MM.1S (cell line): ENCODE measurements at regions not wholly inside any gene's neighbourhood (a gene's known extent, or its start where the extent isn't known, plus 50 kb on each side); places are given as distances from the start of the nearest gene placed in this dataset.
A peak's percentile ranks its signal among the peaks of the same experiment; 100 is the strongest.

Experiments
- DNase-seq: peaks from one replicate; pipeline ENCODE4 v3.0.0-alpha.2; 2015
- H2AFZ ChIP-seq: fragments of 300-600 bp; sonication (generic); 2 replicates; pipeline ENCODE4 v1.6.0; 2016; ENCODE audit warnings: antibody characterized with exemption, low read length
- H3F3A ChIP-seq: fragments of 300-600 bp; sonication (generic); 2 replicates; pipeline ENCODE4 v1.6.1; 2016; ENCODE audit warnings: mild to moderate bottlenecking, antibody characterized with exemption, low read length, moderate library complexity, mixed read lengths; ENCODE audit not compliant: insufficient read depth
- H3K27ac ChIP-seq: fragments of 300-600 bp; sonication (generic); 2 replicates; pipeline ENCODE4 v1.5.1; 2016; ENCODE audit warnings: mild to moderate bottlenecking, low read length
- H3K27me3 ChIP-seq: fragments of 300-600 bp; sonication (generic); replicated peaks from 2 replicates; pipeline ENCODE4 v1.6.0; 2016; ENCODE audit warnings: low read length; ENCODE audit not compliant: insufficient read depth
- H3K36me3 ChIP-seq: fragments of 300-600 bp; sonication (generic); replicated peaks from 2 replicates; pipeline ENCODE4 v1.6.1; 2016; ENCODE audit warnings: mild to moderate bottlenecking, low read length, mixed read lengths; ENCODE audit not compliant: insufficient read depth
- H3K4me1 ChIP-seq: fragments of 300-600 bp; sonication (generic); 2 replicates; pipeline ENCODE4 v1.6.1; 2016; ENCODE audit warnings: low read length, mixed read lengths
- H3K4me2 ChIP-seq: fragments of 300-600 bp; sonication (generic); 2 replicates; pipeline ENCODE4 v1.6.0; 2016; ENCODE audit warnings: low read depth, low read length
- H3K4me3 ChIP-seq: fragments of 300-600 bp; sonication (generic); 2 replicates; pipeline ENCODE4 v1.5.1; 2016; ENCODE audit warnings: low read length, mixed read lengths
- H3K79me2 ChIP-seq: fragments of 300-600 bp; sonication (generic); 2 replicates; pipeline ENCODE4 v1.6.1; 2016; ENCODE audit warnings: mixed run types, low read length, mixed read lengths
- H3K9ac ChIP-seq: fragments of 300-600 bp; sonication (generic); 2 replicates; pipeline ENCODE4 v1.6.1; 2016; ENCODE audit warnings: low read length, mixed read lengths
- H3K9me2 ChIP-seq: fragments of 300-600 bp; sonication (generic); replicated peaks from 2 replicates; pipeline ENCODE4 v1.6.1; 2016; ENCODE audit warnings: mild to moderate bottlenecking, low read length, mixed read lengths; ENCODE audit not compliant: insufficient read depth
- H3K9me3 ChIP-seq: fragments of 300-600 bp; sonication (generic); replicated peaks from 2 replicates; pipeline ENCODE4 v1.6.1; 2016; ENCODE audit warnings: mild to moderate bottlenecking, low read length, mixed read lengths; ENCODE audit not compliant: insufficient read depth
- H4K20me1 ChIP-seq: fragments of 300-600 bp; sonication (generic); 2 replicates; pipeline ENCODE4 v1.6.1; 2016; ENCODE audit warnings: mild to moderate bottlenecking, low read length, moderate library complexity, mixed read lengths; ENCODE audit not compliant: insufficient read depth
- CTCF ChIP-seq: fragments of 300-600 bp; sonication (generic); IDR thresholded peaks from 2 replicates; pipeline ENCODE4 v1.5.1; 2016; ENCODE audit warnings: antibody characterized with exemption, low read length, mixed read lengths
- EZH2 ChIP-seq: fragments of 300-600 bp; sonication (generic); optimal IDR thresholded peaks from 2 replicates; pipeline ENCODE3; 2017; ENCODE audit warnings: low read depth, mild to moderate bottlenecking, antibody characterized with exemption, low read length, mixed read lengths
- EZH2phosphoT487 ChIP-seq: fragments of 300-600 bp; sonication (generic); IDR thresholded peaks from 2 replicates; pipeline ENCODE4 v1.6.1; 2018; ENCODE audit warnings: antibody characterized with exemption, low read length

GRCh38 chr1:219476716-219477115 lies 136.2 kb downstream of the ZC3H11B start:
- TF ChIP-seq EZH2phosphoT487 (no peak), EZH2 (no peak)
- H3K4me2 ChIP-seq: peak overlapping the region; percentile 22
- peak; percentile 37 for DNase-seq
- no peaks in the 10 kb centered on the region for H4K20me1 ChIP-seq
- H3K27me3 ChIP-seq: no peaks in the 10 kb centered on the region
- no peaks in the 10 kb centered on the region for H3K79me2 ChIP-seq
- peaks cover 13% of the 10 kb centered on the region for H3F3A ChIP-seq
- H3K36me3 ChIP-seq: no peaks in the 10 kb centered on the region
- no peaks in the 10 kb centered on the region for H3K9me3 ChIP-seq
- no peak overlapping the region for H3K9ac ChIP-seq
- H3K9me2 ChIP-seq: no peaks in the 10 kb centered on the region
- H3K4me1 ChIP-seq: peaks cover 32% of the 10 kb centered on the region
- no peak overlapping the region for H3K4me3 ChIP-seq
- no peak overlapping the region for H2AFZ ChIP-seq
- peak overlapping the region; percentile 34; the same call in 1 of the 2 replicates for H3K27ac ChIP-seq

- Histone ChIP-seq H4K20me1 (no peaks in the 10 kb centered on the region), H3K9me2 (no peaks in the 10 kb centered on the region), H3K4me2 (peak overlapping the region; percentile 22), H3K4me1 (peaks cover 32% of the 10 kb centered on the region), H3K36me3 (no peaks in the 10 kb centered on the region), H3K27me3 (no peaks in the 10 kb centered on the region), H3F3A (peaks cover 13% of the 10 kb centered on the region), H3K9me3 (no peaks in the 10 kb centered on the region), H3K4me3 (no peak overlapping the region), H3K9ac (no peak overlapping the region), H3K27ac (peak overlapping the region; percentile 34; the same call in 1 of the 2 replicates), H2AFZ (no peak overlapping the region), H3K79me2 (no peaks in the 10 kb centered on the region)
- TF ChIP-seq EZH2: no peak
- no peak for TF ChIP-seq CTCF
- no peak for TF ChIP-seq EZH2phosphoT487
- DNase-seq: peak; percentile 60
Measured at GRCh38 chr1:219476116-219476515, 136.8 kb downstream of the ZC3H11B start.

- no peaks in the 10 kb centered on the region for H3K79me2 ChIP-seq
- H2AFZ ChIP-seq: no peak overlapping the region
- no peaks in the 10 kb centered on the region for H3K9me2 ChIP-seq
- peaks cover 13% of the 10 kb centered on the region for H3F3A ChIP-seq
- no peak for TF ChIP-seq EZH2phosphoT487
- TF ChIP-seq CTCF: no peak
- no peak for TF ChIP-seq EZH2
- no peaks in the 10 kb centered on the region for H4K20me1 ChIP-seq
- no peak overlapping the region for H3K9ac ChIP-seq
- no peaks in the 10 kb centered on the region for H3K27me3 ChIP-seq
- peak; percentile 46 for DNase-seq
- H3K27ac ChIP-seq: no peak overlapping the region
- H3K4me2 ChIP-seq: peak overlapping the region; percentile 2; the same call in 1 of the 2 replicates
- no peaks in the 10 kb centered on the region for H3K36me3 ChIP-seq
- no peak overlapping the region for H3K4me3 ChIP-seq
- peaks cover 31% of the 10 kb centered on the region for H3K4me1 ChIP-seq
- H3K9me3 ChIP-seq: no peaks in the 10 kb centered on the region
Measured at GRCh38 chr1:219472596-219472995, 140.3 kb downstream of the ZC3H11B start.

- H3K27ac ChIP-seq: no peak overlapping the region
- TF ChIP-seq EZH2phosphoT487 (no peak), CTCF (no peak), EZH2 (no peak)
- H3K4me3 ChIP-seq: no peak overlapping the region
- no peaks in the 10 kb centered on the region for H3K9me3 ChIP-seq
- H3K9me2 ChIP-seq: no peaks in the 10 kb centered on the region
- H4K20me1 ChIP-seq: no peaks in the 10 kb centered on the region
- no peaks in the 10 kb centered on the region for H3K79me2 ChIP-seq
- no peak overlapping the region for H3K4me2 ChIP-seq
- H3F3A ChIP-seq: peaks cover 2% of the 10 kb centered on the region; the same call in 1 of the 2 replicates
- no peak for DNase-seq
- no peaks in the 10 kb centered on the region for H3K27me3 ChIP-seq
- no peak overlapping the region for H2AFZ ChIP-seq
- no peaks in the 10 kb centered on the region for H3K36me3 ChIP-seq
- peaks cover 7% of the 10 kb centered on the region for H3K4me1 ChIP-seq
- H3K9ac ChIP-seq: no peak overlapping the region
Measured at GRCh38 chr1:219467524-219467923, 145.4 kb downstream of the ZC3H11B start.
